Trophoblast cell (in vitro differentiated cells and primary cell): ENCODE measurements at regions not wholly inside any gene's neighbourhood (a gene's known extent, or its start where the extent isn't known, plus 50 kb on each side); places are given as distances from the start of the nearest gene placed in this dataset.

Source experiments
- DNase-seq, 2 donors: peaks; one replicate each; pipeline ENCODE4 v3.0.0-alpha.2; 2016
- H2AFZ ChIP-seq: 2 replicates; pipeline ENCODE4 v1.6.1; 2013; ENCODE audit warnings: low read length, moderate library complexity, mild to moderate bottlenecking; ENCODE audit not compliant: insufficient read depth, poor library complexity
- H2AK5ac ChIP-seq: 2 replicates; pipeline ENCODE4 v1.6.1; 2013; ENCODE audit warnings: mild to moderate bottlenecking, low read length
- H2BK120ac ChIP-seq: 2 replicates; pipeline ENCODE4 v1.6.1; 2013; ENCODE audit warnings: low read length, mild to moderate bottlenecking, moderate library complexity; ENCODE audit not compliant: insufficient read depth, poor library complexity
- H2BK12ac ChIP-seq: 2 replicates; pipeline ENCODE4 v1.6.1; 2013; ENCODE audit warnings: mild to moderate bottlenecking, low read length, moderate library complexity
- H2BK5ac ChIP-seq: 2 replicates; pipeline ENCODE4 v1.6.1; 2013; ENCODE audit warnings: low read length, low read depth, moderate library complexity, mild to moderate bottlenecking; ENCODE audit not compliant: poor library complexity
- H3K14ac ChIP-seq: 2 replicates; pipeline ENCODE4 v1.6.1; 2013; ENCODE audit warnings: mild to moderate bottlenecking, low read length
- H3K18ac ChIP-seq: 2 replicates; pipeline ENCODE4 v1.6.1; 2013; ENCODE audit warnings: mild to moderate bottlenecking, low read length
- H3K23ac ChIP-seq: 2 replicates; pipeline ENCODE4 v1.6.1; 2013; ENCODE audit warnings: low read length
- H3K27ac ChIP-seq: 2 replicates; pipeline ENCODE4 v1.5.1; 2013; ENCODE audit warnings: low read depth, mild to moderate bottlenecking, inconsistent platforms, low read length, moderate library complexity
- H3K27me3 ChIP-seq: 2 replicates; pipeline ENCODE4 v1.6.1; 2013; ENCODE audit warnings: inconsistent platforms, mild to moderate bottlenecking, low read length, moderate library complexity; ENCODE audit not compliant: insufficient read depth
- H3K36me3 ChIP-seq, 2 experiments: 1 replicate in 1 of 2; 2 replicates in 1 of 2; pipeline ENCODE4 v1.6.1; 2013; ENCODE audit warnings: low read length in 2 of 2, mild to moderate bottlenecking in 2 of 2, moderate library complexity in 1 of 2; ENCODE audit not compliant: insufficient read depth in 2 of 2, control insufficient read depth in 1 of 2
- H3K4ac ChIP-seq: 2 replicates; pipeline ENCODE4 v1.6.1; 2013; ENCODE audit warnings: low read depth, mild to moderate bottlenecking, low read length, moderate library complexity
- H3K4me1 ChIP-seq, 2 experiments: 1 replicate in 1 of 2; 2 replicates in 1 of 2; pipeline ENCODE4 v1.6.1; 2013; ENCODE audit warnings: low read length in 2 of 2, mild to moderate bottlenecking in 2 of 2, moderate library complexity in 1 of 2; ENCODE audit not compliant: insufficient read depth in 2 of 2, control insufficient read depth in 1 of 2
- H3K4me2 ChIP-seq: 2 replicates; pipeline ENCODE4 v1.6.1; 2013; ENCODE audit warnings: inconsistent platforms, mild to moderate bottlenecking, low read length, moderate library complexity
- H3K4me3 ChIP-seq: 2 replicates; pipeline ENCODE4 v1.5.1; 2013; ENCODE audit warnings: mild to moderate bottlenecking, low read depth, low read length, inconsistent platforms
- H3K79me1 ChIP-seq: one replicate; pipeline ENCODE4 v1.6.1; 2013; ENCODE audit warnings: low read length
- H3K79me2 ChIP-seq: 2 replicates; pipeline ENCODE4 v1.6.1; 2013; ENCODE audit warnings: low read length, mild to moderate bottlenecking; ENCODE audit not compliant: control insufficient read depth, insufficient read depth, poor library complexity
- H3K9ac ChIP-seq: 2 replicates; pipeline ENCODE4 v1.6.1; 2013; ENCODE audit warnings: mild to moderate bottlenecking, low read length
- H3K9me3 ChIP-seq: 2 replicates; pipeline ENCODE4 v1.6.1; 2013; ENCODE audit warnings: low read depth, mild to moderate bottlenecking, control low read depth, inconsistent platforms, low read length; ENCODE audit not compliant: insufficient read depth
- H4K12ac ChIP-seq: 2 replicates; pipeline ENCODE4 v1.6.1; 2013; ENCODE audit warnings: low read depth, mild to moderate bottlenecking, low read length, moderate library complexity
- H4K8ac ChIP-seq: 2 replicates; pipeline ENCODE4 v1.6.1; 2013; ENCODE audit warnings: low read depth, mild to moderate bottlenecking, low read length, moderate library complexity
- H4K91ac ChIP-seq: one replicate; pipeline ENCODE4 v1.6.1; 2013; ENCODE audit warnings: low read depth, mild to moderate bottlenecking, low read length, moderate library complexity
- WGBS: extraction: QIAGEN DNeasy Blood & Tissue Kit; methylation state at CpG from one replicate; pipeline ENCODE4 v1.1.7; 2013; ENCODE audit warnings: missing lambda C conversion rate; ENCODE audit not compliant: insufficient read length, insufficient coverage; ENCODE audit errors: extremely low coverage; 5-methylcytosine and 5-hydroxymethylcytosine counted together

DNA sequence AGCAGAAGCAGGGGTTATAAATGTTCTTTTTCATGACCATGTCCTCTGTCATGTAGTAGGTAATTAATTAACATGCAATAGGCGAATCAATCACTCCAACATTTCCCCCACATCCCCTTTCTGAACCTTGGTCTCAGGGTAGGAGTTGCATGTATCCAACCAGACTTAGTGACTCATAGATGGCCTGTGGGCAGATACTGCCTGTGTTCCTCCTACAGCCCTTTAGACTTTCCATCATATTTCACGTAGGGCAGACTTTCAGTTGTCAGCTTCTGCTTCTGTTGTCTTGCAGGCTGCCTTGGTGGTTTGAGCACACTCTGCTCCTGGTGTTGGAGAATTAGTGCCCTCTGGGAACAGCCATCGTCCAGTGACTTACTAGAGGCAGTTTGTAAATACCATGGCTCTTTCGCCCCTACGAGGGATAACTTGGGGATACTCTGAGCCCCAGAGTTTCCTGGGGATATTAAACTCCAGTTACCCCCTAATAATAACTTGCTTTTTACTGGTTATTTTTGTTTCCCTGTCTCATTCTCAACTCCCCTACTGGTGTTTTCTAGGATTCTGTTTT is 244.4 kb downstream of the EDEM1 start:
- H2BK120ac ChIP-seq, result no peak overlapping the region
- H3K18ac ChIP-seq, result no peak overlapping the region
- H4K8ac ChIP-seq, result no peak overlapping the region
- no peak overlapping the region for H3K27ac ChIP-seq
- H3K4me1 ChIP-seq, result no peaks in the 10 kb centered on the region
- H4K12ac ChIP-seq, result no peak overlapping the region
- no peak overlapping the region for H2BK5ac ChIP-seq
- WGBS, result no CpG with 5 or more reads among the region's 5 CpGs
- H2AK5ac ChIP-seq, result no peak overlapping the region
- no peaks in the 10 kb centered on the region for H3K36me3 ChIP-seq
- H3K4me2 ChIP-seq, result no peak overlapping the region
- H3K79me2 ChIP-seq, result no peaks in the 10 kb centered on the region
- H3K79me1 ChIP-seq, result no peaks in the 10 kb centered on the region
- no peak overlapping the region for H2AFZ ChIP-seq
- DNase-seq, result peak; percentile 26 to 51
- no peak overlapping the region for H3K23ac ChIP-seq
- H3K27me3 ChIP-seq, result no peaks in the 10 kb centered on the region
- H3K9ac ChIP-seq, result no peak overlapping the region
- H3K4ac ChIP-seq, result no peak overlapping the region
- no peak overlapping the region for H3K4me3 ChIP-seq
- H3K9me3 ChIP-seq, result no peaks in the 10 kb centered on the region
- H4K91ac ChIP-seq, result no peak overlapping the region
- H2BK12ac ChIP-seq, result no peak overlapping the region
- H3K14ac ChIP-seq, result no peak overlapping the region

DNA sequence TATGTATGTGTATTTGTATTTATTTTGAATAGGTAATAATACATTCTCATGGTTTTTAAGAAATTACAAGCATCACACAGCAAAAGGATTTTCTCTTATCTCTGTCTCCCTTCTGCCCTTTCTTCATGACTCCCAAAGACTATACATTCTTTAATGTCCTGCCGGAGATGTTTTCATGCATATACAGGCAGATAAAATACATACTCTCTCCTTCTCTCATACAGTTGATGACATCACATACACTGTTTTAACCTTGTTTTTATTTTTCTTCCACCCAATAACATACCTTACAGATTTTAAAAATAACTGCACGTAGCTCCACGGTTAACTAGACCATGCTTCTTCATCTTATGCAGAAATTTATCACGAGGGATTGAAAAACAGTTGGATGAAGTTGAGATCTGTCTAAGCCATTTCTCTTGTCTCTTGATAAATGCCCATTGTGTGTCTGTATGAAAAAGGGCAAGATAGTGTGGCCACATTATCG is 249.8 kb downstream of the EDEM1 start:
- no peak overlapping the region for H3K18ac ChIP-seq
- H2BK5ac ChIP-seq, result no peak overlapping the region
- no peak overlapping the region for H3K4me3 ChIP-seq
- no peaks in the 10 kb centered on the region for H3K4me1 ChIP-seq
- WGBS, result no CpG with 5 or more reads among the region's 5 CpGs
- no peak overlapping the region for H3K14ac ChIP-seq
- no peaks in the 10 kb centered on the region for H3K79me2 ChIP-seq
- H3K23ac ChIP-seq, result no peak overlapping the region
- no peaks in the 10 kb centered on the region for H3K27me3 ChIP-seq
- H2BK120ac ChIP-seq, result no peak overlapping the region
- no peak overlapping the region for H3K4ac ChIP-seq
- H4K12ac ChIP-seq, result no peak overlapping the region
- no peak overlapping the region for H3K9ac ChIP-seq
- H3K79me1 ChIP-seq, result no peaks in the 10 kb centered on the region
- no peak overlapping the region for H4K8ac ChIP-seq
- H3K27ac ChIP-seq, result no peak overlapping the region
- no peak overlapping the region for H3K4me2 ChIP-seq
- H2AK5ac ChIP-seq, result no peak overlapping the region
- H2AFZ ChIP-seq, result no peak overlapping the region
- H3K9me3 ChIP-seq, result no peaks in the 10 kb centered on the region
- DNase-seq, result no peak
- no peak overlapping the region for H4K91ac ChIP-seq
- H2BK12ac ChIP-seq, result no peak overlapping the region
- no peaks in the 10 kb centered on the region for H3K36me3 ChIP-seq

DNA sequence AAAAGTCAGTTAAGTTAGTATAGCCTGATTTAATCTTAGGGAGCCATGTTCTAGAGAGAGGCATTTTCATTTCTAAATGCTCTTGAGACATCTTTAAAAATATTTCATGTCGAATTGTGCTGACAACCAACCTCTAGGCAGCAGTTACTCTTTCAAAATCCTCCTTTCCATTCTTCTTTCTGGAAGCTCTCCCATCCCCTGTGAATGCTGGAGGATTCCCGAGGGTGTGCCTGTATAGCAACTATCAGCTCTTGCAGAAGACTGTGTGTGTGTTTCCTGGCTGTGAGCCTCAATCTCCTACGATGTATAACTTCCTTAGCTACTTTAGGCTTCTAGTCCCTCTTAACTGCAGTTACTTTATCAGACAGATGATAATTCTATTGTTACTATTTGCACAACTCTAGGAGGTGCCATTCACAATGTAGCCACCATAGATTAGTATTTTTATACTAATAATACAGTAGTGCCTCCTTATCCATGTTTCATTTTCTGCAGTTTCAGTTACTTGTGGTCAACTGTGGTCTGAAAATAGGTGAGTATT is 250.3 kb downstream of the EDEM1 start:
- no CpG with 5 or more reads among the region's 3 CpGs for WGBS
- H3K36me3 ChIP-seq, result no peaks in the 10 kb centered on the region
- H3K9ac ChIP-seq, result no peak overlapping the region
- H3K79me2 ChIP-seq, result no peaks in the 10 kb centered on the region
- H2BK5ac ChIP-seq, result no peak overlapping the region
- H2BK12ac ChIP-seq, result no peak overlapping the region
- no peaks in the 10 kb centered on the region for H3K27me3 ChIP-seq
- no peak overlapping the region for H2AFZ ChIP-seq
- no peak overlapping the region for H3K4me3 ChIP-seq
- H3K27ac ChIP-seq, result no peak overlapping the region
- H3K4ac ChIP-seq, result no peak overlapping the region
- H2BK120ac ChIP-seq, result no peak overlapping the region
- no peak overlapping the region for H3K4me2 ChIP-seq
- no peaks in the 10 kb centered on the region for H3K79me1 ChIP-seq
- no peak overlapping the region for H2AK5ac ChIP-seq
- H4K12ac ChIP-seq, result no peak overlapping the region
- DNase-seq, result no peak
- no peak overlapping the region for H3K18ac ChIP-seq
- H3K14ac ChIP-seq, result no peak overlapping the region
- H4K91ac ChIP-seq, result no peak overlapping the region
- no peak overlapping the region for H4K8ac ChIP-seq
- H3K9me3 ChIP-seq, result no peaks in the 10 kb centered on the region
- H3K23ac ChIP-seq, result no peak overlapping the region
- no peaks in the 10 kb centered on the region for H3K4me1 ChIP-seq

- DNase-seq, result no peak
- H3K23ac ChIP-seq, result no peak overlapping the region
- H3K4me3 ChIP-seq, result no peak overlapping the region
- H3K36me3 ChIP-seq, result no peaks in the 10 kb centered on the region
- no peak overlapping the region for H2AFZ ChIP-seq
- H3K9ac ChIP-seq, result no peak overlapping the region
- no peaks in the 10 kb centered on the region for H3K79me1 ChIP-seq
- no peak overlapping the region for H3K27ac ChIP-seq
- no peak overlapping the region for H4K8ac ChIP-seq
- H4K12ac ChIP-seq, result no peak overlapping the region
- no CpG with 5 or more reads among the region's 1 CpG for WGBS
- no peak overlapping the region for H3K4ac ChIP-seq
- no peaks in the 10 kb centered on the region for H3K4me1 ChIP-seq
- H2BK120ac ChIP-seq, result no peak overlapping the region
- H3K9me3 ChIP-seq, result no peaks in the 10 kb centered on the region
- H3K4me2 ChIP-seq, result no peak overlapping the region
- H3K79me2 ChIP-seq, result no peaks in the 10 kb centered on the region
- no peak overlapping the region for H2AK5ac ChIP-seq
- no peak overlapping the region for H3K14ac ChIP-seq
- no peak overlapping the region for H2BK12ac ChIP-seq
- H3K18ac ChIP-seq, result no peak overlapping the region
- H4K91ac ChIP-seq, result no peak overlapping the region
- no peaks in the 10 kb centered on the region for H3K27me3 ChIP-seq
- H2BK5ac ChIP-seq, result no peak overlapping the region
Observed at GRCh38 chr3:5441401-5441800, 253.9 kb downstream of the EDEM1 start.
